ENCODE measurements at regions not wholly inside any gene's neighbourhood (a gene's known extent, or its start where the extent isn't known, plus 50 kb on each side); places are given as distances from the start of the nearest gene placed in this dataset.

- in situ Hi-C loops (cut with HindIII; ENCODE audit: low pct_ligation_motif_present, low pct_unique_long_range_greater_than_20kb, low sequenced_read_pairs), result no loop called here
Observed at GRCh38 chr1:4395158-4395557, 259.3 kb upstream of the AJAP1 start.

GRCh38 chr1:4395676-4396075 lies 258.7 kb upstream of the AJAP1 start:
- no peak for DNase-seq
- in situ Hi-C loops (cut with HindIII; ENCODE audit: low pct_ligation_motif_present, low pct_unique_long_range_greater_than_20kb, low sequenced_read_pairs), result no loop called here

More at GRCh38 chr1:4395158-4395557, 259.3 kb upstream of the AJAP1 start:
- peak; percentile 2 for DNase-seq

- in situ Hi-C loops (cut with HindIII; ENCODE audit: low pct_ligation_motif_present, low pct_unique_long_range_greater_than_20kb, low sequenced_read_pairs), result no loop called here
- DNase-seq, result no peak
Observed at GRCh38 chr1:4396551-4396950, 257.9 kb upstream of the AJAP1 start.

GRCh38 chr1:4397196-4397595 lies 257.2 kb upstream of the AJAP1 start:
- no peak for DNase-seq
- in situ Hi-C loops (cut with HindIII; ENCODE audit: low pct_ligation_motif_present, low pct_unique_long_range_greater_than_20kb, low sequenced_read_pairs), result no loop called here

- in situ Hi-C loops (cut with HindIII; ENCODE audit: low pct_ligation_motif_present, low pct_unique_long_range_greater_than_20kb, low sequenced_read_pairs), result no loop called here
- DNase-seq, result no peak
Observed at GRCh38 chr1:4402032-4402431, 252.4 kb upstream of the AJAP1 start.

GRCh38 chr1:4404854-4405590 lies 249.4 kb upstream of the AJAP1 start:
- in situ Hi-C loops (cut with HindIII; ENCODE audit: low pct_ligation_motif_present, low pct_unique_long_range_greater_than_20kb, low sequenced_read_pairs), result no loop called here
- no peak for DNase-seq

- no peak for DNase-seq
- in situ Hi-C loops (cut with HindIII; ENCODE audit: low pct_ligation_motif_present, low pct_unique_long_range_greater_than_20kb, low sequenced_read_pairs), result no loop called here
Observed at GRCh38 chr1:4407851-4408250, 246.6 kb upstream of the AJAP1 start.

GRCh38 chr1:4408380-4408779 lies 246.0 kb upstream of the AJAP1 start:
- in situ Hi-C loops (cut with HindIII; ENCODE audit: low pct_ligation_motif_present, low pct_unique_long_range_greater_than_20kb, low sequenced_read_pairs), result no loop called here

GRCh38 chr1:4411862-4412261 lies 242.5 kb upstream of the AJAP1 start:
- no peak for DNase-seq

More at GRCh38 chr1:4408380-4408779, 246.0 kb upstream of the AJAP1 start:
- no peak for DNase-seq

GRCh38 chr1:4415476-4415875 lies 238.9 kb upstream of the AJAP1 start:
- in situ Hi-C loops (cut with HindIII; ENCODE audit: low pct_ligation_motif_present, low pct_unique_long_range_greater_than_20kb, low sequenced_read_pairs), result no loop called here
- DNase-seq, result no peak

More at GRCh38 chr1:4411862-4412261, 242.5 kb upstream of the AJAP1 start:
- in situ Hi-C loops (cut with HindIII; ENCODE audit: low pct_ligation_motif_present, low pct_unique_long_range_greater_than_20kb, low sequenced_read_pairs), result no loop called here

GRCh38 chr1:4416189-4416588 lies 238.2 kb upstream of the AJAP1 start:
- in situ Hi-C loops (cut with HindIII; ENCODE audit: low pct_ligation_motif_present, low pct_unique_long_range_greater_than_20kb, low sequenced_read_pairs), result no loop called here
- no peak for DNase-seq

- in situ Hi-C loops (cut with HindIII; ENCODE audit: low pct_ligation_motif_present, low pct_unique_long_range_greater_than_20kb, low sequenced_read_pairs), result no loop called here
Observed at GRCh38 chr1:4418021-4418420, 236.4 kb upstream of the AJAP1 start.

GRCh38 chr1:4421986-4422385 lies 232.4 kb upstream of the AJAP1 start:
- no peak for DNase-seq
- in situ Hi-C loops (cut with HindIII; ENCODE audit: low pct_ligation_motif_present, low pct_unique_long_range_greater_than_20kb, low sequenced_read_pairs), result no loop called here

More at GRCh38 chr1:4418021-4418420, 236.4 kb upstream of the AJAP1 start:
- no peak for DNase-seq

- in situ Hi-C loops (cut with HindIII; ENCODE audit: low pct_ligation_motif_present, low pct_unique_long_range_greater_than_20kb, low sequenced_read_pairs), result no loop called here
- no peak for DNase-seq
Observed at GRCh38 chr1:4422504-4423289, 231.7 kb upstream of the AJAP1 start.

GRCh38 chr1:4424254-4424653 lies 230.2 kb upstream of the AJAP1 start:
- in situ Hi-C loops (cut with HindIII; ENCODE audit: low pct_ligation_motif_present, low pct_unique_long_range_greater_than_20kb, low sequenced_read_pairs), result no loop called here

GRCh38 chr1:4424766-4425165 lies 229.6 kb upstream of the AJAP1 start:
- in situ Hi-C loops (cut with HindIII; ENCODE audit: low pct_ligation_motif_present, low pct_unique_long_range_greater_than_20kb, low sequenced_read_pairs), result no loop called here
- no peak for DNase-seq

More at GRCh38 chr1:4424254-4424653, 230.2 kb upstream of the AJAP1 start:
- no peak for DNase-seq

- in situ Hi-C loops (cut with HindIII; ENCODE audit: low pct_ligation_motif_present, low pct_unique_long_range_greater_than_20kb, low sequenced_read_pairs), result no loop called here
- no peak for DNase-seq
Observed at GRCh38 chr1:4425892-4426291, 228.5 kb upstream of the AJAP1 start.

GRCh38 chr1:4428711-4429110 lies 225.7 kb upstream of the AJAP1 start:
- no peak for DNase-seq
- in situ Hi-C loops (cut with HindIII; ENCODE audit: low pct_ligation_motif_present, low pct_unique_long_range_greater_than_20kb, low sequenced_read_pairs), result no loop called here

GRCh38 chr1:4430406-4431365 lies 223.7 kb upstream of the AJAP1 start:
- no peak for DNase-seq
- in situ Hi-C loops (cut with HindIII; ENCODE audit: low pct_ligation_motif_present, low pct_unique_long_range_greater_than_20kb, low sequenced_read_pairs), result no loop called here
